SKM-1 treated with dmso at 0.1 percent for 144 hours (cell line): ENCODE measurements at regions not wholly inside any gene's neighbourhood (a gene's known extent, or its start where the extent isn't known, plus 50 kb on each side); places are given as distances from the start of the nearest gene placed in this dataset.
A peak's percentile ranks its signal among the peaks of the same experiment; 100 is the strongest.
"Not testable (repeated sequence)": the region's sequence is repeated elsewhere in the genome, so short reads cannot be mapped to it uniquely, and the experiment has no call there.

ENCODE experiments used
- DNase-seq: peaks from one replicate; lab custom pipeline; 2025; ENCODE audit not compliant: unreplicated experiment; lab: John Stamatoyannopoulos, UW

DNA sequence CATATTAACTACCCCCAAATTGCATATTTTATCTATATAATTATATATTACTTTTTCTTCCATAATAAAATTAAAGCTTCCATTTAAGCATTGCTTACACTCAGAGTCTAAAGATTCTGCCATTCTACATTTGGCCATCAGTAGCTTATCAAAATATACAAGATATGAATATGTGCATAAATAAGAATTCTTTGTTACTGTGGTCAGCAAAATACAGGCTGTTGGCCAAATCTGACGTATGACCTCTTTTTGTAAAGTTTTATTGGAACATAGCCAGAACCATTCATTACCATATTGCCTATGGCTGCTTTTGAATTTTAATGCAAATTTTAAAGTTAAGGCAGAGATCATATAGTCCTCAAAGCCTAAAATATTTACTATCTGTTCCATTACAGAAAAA lies 643.9 kb upstream of the VRK2 start:
- DNase-seq = no peak

DNA sequence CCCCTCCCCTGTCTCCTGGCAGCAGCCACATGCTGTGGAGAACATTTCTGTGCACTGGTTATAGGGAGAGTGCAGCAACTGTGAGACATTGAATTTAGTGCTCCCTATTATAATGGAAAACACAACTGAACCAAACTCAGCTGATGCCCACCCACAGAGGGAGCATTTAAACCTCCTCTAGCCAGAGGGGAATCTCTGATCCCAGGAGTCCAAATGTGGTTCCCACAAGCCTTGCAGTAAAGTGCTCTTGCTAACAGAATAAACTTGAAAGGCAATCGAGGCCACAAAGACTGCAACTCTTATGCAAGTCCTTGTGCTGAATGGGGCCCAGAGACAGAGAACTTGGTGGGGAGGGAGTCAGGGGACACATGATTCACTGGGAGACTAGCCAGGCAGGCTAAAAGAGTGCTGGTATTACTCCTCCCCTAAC lies 638.8 kb upstream of the VRK2 start:
- DNase-seq = no peak

GRCh38 chr2:57408587-57408986 lies 638.0 kb upstream of the VRK2 start:
- peak; percentile 60 for DNase-seq

DNA sequence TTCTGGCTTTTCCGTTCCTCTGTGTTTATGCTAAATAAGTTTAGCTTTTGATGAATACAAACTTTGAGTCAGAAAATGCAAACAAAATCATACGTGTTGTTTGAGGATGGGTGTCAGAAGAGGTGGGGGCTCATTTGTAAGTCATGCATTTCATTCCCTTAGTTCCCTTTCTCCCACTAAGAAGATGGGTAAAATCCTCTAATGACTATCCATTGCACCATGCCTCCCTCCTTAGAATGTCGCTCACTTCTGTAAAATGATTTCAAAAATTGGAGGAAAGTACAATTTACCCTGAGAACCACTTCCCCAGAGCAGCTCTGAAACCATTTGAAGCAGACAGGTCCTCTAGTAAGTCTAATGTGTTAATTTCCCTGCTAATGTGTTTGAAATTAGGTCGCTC lies 629.6 kb upstream of the VRK2 start:
- DNase-seq = no peak

GRCh38 chr2:57418859-57419346 lies 627.7 kb upstream of the VRK2 start:
- not testable (repeated sequence) for DNase-seq

GRCh38 chr2:57429831-57430230 lies 616.8 kb upstream of the VRK2 start:
- peak; percentile 97 for DNase-seq

- DNase-seq = no peak
Measured at GRCh38 chr2:57432528-57432927, 614.1 kb upstream of the VRK2 start.

GRCh38 chr2:57434441-57434840 lies 612.2 kb upstream of the VRK2 start:
- no peak for DNase-seq

DNA sequence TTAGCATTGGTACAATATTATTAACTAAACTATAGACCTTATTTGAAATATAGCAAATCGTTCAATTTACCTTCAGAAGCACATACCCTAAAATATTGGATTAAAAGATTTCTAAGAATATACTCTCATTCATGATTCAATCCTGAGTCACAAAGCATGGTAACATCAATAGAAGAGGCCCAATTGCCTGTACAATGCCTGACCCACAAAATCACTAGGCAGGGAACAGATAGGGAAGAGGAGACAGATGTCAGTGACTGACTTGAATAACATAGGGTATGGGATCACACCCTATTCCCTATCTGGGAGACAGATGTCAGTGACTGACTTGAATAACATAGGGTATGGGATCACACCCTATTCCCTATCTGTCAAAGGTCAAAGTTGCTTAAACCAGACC lies 611.6 kb upstream of the VRK2 start:
- no peak for DNase-seq

GRCh38 chr2:57437077-57437476 lies 609.5 kb upstream of the VRK2 start:
- no peak for DNase-seq

DNA sequence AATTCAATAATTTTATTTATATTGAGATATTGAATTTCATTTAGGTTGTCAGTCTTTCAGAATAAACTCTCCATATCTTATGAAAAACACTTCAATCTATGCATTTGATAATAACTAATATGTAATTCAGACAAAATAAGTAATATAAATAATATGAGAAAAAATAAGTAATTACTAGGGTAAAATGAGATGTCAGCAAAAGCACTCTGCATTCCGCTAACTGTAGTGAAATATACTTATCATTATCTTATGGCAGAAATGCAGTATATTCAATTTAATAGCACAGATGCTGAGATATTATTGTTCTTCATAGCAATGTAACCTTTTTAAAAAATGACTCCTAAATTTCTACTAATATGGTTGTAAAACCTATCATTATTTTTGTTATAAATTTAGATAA lies 606.2 kb upstream of the VRK2 start:
- no peak for DNase-seq

GRCh38 chr2:57443086-57443485 lies 603.5 kb upstream of the VRK2 start:
- no peak for DNase-seq

DNA sequence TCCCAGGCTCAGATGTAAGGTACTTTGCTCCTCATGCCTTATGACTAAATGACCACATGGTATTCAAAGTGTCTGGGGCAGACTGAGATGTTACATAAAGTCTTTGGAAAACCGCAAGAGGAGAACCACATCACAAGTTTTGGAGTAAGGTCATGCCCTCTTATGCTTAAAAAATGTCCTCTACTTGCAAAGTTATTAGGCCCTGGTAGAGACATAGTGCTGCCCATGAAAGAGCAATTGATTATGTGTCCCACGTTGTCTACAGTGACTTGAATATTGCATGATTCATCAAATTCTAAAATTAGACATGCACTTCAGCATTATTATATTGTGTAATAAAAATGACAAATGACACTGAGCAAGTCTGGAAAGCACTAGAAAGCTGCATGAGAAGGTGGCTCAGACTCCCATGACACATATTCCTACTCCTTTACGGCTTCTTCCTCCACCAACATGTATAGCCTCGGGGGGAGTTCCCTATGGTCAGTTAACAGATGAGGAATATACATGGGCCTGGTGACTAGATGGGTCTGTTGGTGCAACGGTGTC lies 602.6 kb upstream of the VRK2 start:
- DNase-seq = peak; percentile 53

DNA sequence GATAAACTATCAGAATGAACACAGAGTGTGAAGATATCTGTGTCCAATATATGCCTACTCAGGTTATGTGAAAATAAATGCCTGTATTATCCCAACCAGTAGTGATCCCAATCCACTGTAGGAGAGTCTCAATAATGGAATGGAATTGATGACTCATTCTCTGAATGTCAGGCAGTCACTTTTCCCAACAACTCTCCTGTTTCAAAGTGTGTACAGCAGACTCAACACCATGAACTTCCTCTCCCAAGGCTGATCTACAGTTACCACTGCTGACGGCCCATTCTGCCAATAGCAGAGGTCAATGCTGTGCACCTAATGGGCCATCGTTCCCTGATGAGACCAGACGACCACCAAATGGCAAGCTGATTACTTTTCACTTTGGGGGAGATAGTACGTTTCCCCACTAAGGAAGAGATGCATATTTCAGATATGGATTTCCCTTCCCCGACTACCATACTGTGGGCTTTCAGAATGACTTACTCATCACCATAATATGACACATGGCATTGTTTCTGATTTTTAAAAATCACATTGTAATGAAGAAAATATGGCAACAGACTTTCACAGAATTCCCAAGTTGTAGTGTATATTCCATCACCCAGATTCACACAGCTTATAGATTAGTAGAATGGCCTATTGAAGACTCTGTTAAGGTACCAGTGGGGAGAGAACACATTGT lies 601.7 kb upstream of the VRK2 start:
- DNase-seq = no peak

DNA sequence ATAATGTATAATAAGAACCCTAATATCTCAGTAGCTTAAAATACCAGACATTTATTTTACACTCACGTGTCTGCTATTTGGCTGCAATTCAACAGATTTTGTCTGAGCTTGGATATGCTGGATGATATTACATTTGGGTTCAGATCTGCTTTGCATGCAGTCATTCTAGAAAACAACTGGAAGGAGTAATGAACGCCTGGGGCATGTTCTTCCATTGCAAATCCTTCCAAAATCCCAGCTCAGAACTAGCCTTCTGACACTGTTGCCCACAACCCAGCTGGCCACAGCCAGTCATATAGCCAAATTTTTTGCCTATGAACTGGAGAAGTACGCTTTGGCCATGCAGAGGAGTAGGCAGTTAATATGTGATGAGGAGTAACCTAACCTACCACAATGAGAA lies 597.8 kb upstream of the VRK2 start:
- no peak for DNase-seq

DNA sequence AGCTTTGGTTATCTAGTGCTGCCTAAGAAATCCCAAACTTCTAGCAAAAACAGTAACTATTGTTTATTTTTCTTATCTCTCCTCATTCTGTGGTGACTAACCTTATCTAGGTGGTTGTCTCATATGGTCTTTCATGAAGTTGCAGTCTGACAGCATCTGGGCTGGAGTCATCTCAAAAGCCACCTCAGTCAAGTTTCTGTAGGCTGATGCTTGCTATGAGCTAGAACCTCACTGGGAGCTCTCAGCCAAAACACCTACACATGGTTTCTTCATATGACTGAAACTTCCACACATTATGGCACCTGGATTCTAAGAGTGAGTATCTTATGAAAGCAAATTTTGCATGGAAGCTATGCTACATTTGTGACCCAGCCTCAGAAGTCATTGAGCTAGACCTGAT lies 596.4 kb upstream of the VRK2 start:
- no peak for DNase-seq

DNA sequence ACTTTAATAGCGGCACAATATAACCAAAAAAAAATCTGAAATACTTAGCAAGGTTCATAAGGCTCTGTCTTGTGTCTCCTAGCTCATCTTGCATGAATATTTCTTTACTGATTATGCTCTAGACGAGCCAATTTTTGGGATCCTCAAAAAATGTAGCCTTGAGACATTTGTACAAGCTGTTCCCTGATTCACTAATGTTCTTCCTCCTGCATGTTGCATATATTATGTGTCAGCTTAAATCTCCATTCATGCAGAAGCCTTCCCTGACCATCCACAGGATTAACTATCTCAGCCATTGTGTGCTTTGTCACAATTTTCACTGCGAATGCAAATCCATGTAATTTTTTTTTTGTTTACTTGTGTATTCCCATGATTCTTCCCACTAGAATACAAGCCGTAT lies 594.0 kb upstream of the VRK2 start:
- no peak for DNase-seq

- DNase-seq = no peak
Measured at GRCh38 chr2:57453945-57454344, 592.7 kb upstream of the VRK2 start.

GRCh38 chr2:57460396-57461276 lies 586.0 kb upstream of the VRK2 start:
- no peak for DNase-seq

DNA sequence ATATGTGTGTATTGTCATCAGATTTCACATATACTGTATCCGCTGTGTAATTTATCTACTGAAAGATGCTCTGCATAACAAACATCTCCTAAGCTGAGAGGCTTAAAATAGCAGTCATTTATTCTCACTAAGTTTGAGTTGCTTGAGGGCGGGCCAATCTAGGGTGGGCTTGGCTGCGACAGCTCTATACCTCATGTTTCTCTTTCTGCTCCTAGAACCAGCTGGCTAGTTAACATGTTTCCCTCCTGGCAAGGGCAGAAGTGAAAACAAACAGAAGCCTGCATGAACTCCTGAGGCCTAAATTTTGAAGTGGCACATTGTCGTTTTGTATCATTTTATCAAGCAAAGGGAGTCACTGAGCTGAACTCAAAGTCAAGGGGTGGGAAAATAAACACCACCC lies 585.0 kb upstream of the VRK2 start:
- DNase-seq = no peak

DNA sequence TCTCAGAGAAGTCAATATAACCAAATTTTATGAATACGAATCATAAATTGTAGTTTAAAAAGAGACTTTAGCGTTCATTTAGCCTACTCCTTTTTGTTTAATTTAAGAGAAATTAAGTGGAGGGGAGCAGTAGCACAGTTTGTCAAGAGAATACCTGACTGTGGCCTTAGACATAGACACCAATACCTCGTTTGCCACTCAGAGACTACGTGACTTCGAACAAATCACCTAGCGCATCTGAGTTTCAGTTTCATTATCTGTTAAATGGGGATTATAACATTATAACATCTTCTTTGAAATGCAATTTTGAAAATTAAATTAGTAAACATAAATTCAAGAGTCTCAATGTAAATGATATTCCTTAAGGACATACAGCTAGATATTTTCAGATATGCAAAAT lies 581.5 kb upstream of the VRK2 start:
- no peak for DNase-seq

- no peak for DNase-seq
Measured at GRCh38 chr2:57465967-57466366, 580.6 kb upstream of the VRK2 start.
